ENCODE measurements at regions not wholly inside any gene's neighbourhood (a gene's known extent, or its start where the extent isn't known, plus 50 kb on each side); places are given as distances from the start of the nearest gene placed in this dataset.
"Not testable (repeated sequence)": the region's sequence is repeated elsewhere in the genome, so short reads cannot be mapped to it uniquely, and the experiment has no call there.

DNA sequence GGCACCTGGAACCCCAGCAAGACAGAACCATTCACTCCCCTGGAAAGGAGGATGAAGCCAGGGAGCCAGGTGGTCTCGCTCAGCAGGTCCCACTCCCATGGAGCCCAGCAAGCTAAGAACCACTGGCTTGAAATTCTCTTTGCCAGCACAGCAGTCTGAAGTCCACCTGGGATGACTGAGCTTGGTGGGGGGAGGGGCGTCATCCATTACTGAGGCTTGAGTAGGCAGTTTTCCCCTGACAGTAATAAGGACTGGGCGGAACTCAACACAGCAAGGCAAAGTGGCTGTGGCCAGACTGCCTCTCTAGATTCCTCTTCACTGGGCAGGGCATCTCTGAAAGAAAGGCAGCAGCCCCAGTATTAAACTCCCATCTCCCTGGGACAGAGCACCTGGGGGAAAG is 140.2 kb upstream of the ADGRB3 start:
- TF ChIP-seq, protein P1, sequence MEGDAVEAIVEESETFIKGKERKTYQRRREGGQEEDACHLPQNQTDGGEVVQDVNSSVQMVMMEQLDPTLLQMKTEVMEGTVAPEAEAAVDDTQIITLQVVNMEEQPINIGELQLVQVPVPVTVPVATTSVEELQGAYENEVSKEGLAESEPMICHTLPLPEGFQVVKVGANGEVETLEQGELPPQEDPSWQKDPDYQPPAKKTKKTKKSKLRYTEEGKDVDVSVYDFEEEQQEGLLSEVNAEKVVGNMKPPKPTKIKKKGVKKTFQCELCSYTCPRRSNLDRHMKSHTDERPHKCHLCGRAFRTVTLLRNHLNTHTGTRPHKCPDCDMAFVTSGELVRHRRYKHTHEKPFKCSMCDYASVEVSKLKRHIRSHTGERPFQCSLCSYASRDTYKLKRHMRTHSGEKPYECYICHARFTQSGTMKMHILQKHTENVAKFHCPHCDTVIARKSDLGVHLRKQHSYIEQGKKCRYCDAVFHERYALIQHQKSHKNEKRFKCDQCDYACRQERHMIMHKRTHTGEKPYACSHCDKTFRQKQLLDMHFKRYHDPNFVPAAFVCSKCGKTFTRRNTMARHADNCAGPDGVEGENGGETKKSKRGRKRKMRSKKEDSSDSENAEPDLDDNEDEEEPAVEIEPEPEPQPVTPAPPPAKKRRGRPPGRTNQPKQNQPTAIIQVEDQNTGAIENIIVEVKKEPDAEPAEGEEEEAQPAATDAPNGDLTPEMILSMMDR (IDR thresholded peaks at IDR 0.05): not testable (repeated sequence)
- TF ChIP-seq POLR2A (IDR thresholded peaks at IDR 0.05): not testable (repeated sequence)
